ENCODE measurements at regions not wholly inside any gene's neighbourhood (a gene's known extent, or its start where the extent isn't known, plus 50 kb on each side); places are given as distances from the start of the nearest gene placed in this dataset.

GRCh38 chr1:147837129-147837963 is 65.2 kb upstream of the GJA8 start (continued):
- TF ChIP-seq, protein P1, sequence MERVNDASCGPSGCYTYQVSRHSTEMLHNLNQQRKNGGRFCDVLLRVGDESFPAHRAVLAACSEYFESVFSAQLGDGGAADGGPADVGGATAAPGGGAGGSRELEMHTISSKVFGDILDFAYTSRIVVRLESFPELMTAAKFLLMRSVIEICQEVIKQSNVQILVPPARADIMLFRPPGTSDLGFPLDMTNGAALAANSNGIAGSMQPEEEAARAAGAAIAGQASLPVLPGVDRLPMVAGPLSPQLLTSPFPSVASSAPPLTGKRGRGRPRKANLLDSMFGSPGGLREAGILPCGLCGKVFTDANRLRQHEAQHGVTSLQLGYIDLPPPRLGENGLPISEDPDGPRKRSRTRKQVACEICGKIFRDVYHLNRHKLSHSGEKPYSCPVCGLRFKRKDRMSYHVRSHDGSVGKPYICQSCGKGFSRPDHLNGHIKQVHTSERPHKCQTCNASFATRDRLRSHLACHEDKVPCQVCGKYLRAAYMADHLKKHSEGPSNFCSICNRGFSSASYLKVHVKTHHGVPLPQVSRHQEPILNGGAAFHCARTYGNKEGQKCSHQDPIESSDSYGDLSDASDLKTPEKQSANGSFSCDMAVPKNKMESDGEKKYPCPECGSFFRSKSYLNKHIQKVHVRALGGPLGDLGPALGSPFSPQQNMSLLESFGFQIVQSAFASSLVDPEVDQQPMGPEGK (CRISPR knock-in tag; IDR thresholded peaks at IDR 0.05; ENCODE audit: borderline replicate concordance) = no peak

DNA sequence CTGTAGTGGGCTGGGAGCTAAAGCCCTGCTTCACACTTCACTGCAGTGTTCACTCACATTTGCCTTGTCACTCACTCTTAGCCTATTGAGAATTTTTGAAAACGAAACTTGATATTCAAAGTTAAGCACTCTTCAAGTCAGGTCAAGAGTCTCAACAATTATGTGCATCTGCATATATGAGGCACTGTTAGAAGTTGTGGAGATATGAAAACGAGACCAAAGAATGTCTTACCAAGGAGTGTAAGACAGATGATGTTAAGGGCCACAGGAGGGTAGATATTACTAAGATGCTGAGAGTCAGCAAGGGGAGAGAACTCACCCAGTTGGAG is 64.7 kb upstream of the GJA8 start:
- ATAC-seq = no peak
- TF ChIP-seq ZNF565 (CRISPR knock-in tag; conservative IDR thresholded peaks at IDR 0.05; ENCODE audit: low read depth) (no peak), ZNF8 (CRISPR knock-in tag; IDR thresholded peaks at IDR 0.05) (no peak), TSHZ2 (CRISPR knock-in tag; IDR thresholded peaks at IDR 0.05) (no peak), ZFP30 (CRISPR knock-in tag; IDR thresholded peaks at IDR 0.05) (no peak), CSDC2 (CRISPR knock-in tag; IDR thresholded peaks at IDR 0.05) (no peak), ZNF70 (CRISPR knock-in tag; IDR thresholded peaks at IDR 0.05) (no peak), OSR1 (CRISPR knock-in tag; IDR thresholded peaks at IDR 0.05) (no peak), BACH2 (CRISPR knock-in tag; IDR thresholded peaks at IDR 0.05; ENCODE audit: borderline replicate concordance) (no peak), ZFP3 (CRISPR knock-in tag; IDR thresholded peaks at IDR 0.05) (no peak), ZC3H10 (CRISPR knock-in tag; IDR thresholded peaks at IDR 0.05) (no peak)
- TF ChIP-seq, protein P2, sequence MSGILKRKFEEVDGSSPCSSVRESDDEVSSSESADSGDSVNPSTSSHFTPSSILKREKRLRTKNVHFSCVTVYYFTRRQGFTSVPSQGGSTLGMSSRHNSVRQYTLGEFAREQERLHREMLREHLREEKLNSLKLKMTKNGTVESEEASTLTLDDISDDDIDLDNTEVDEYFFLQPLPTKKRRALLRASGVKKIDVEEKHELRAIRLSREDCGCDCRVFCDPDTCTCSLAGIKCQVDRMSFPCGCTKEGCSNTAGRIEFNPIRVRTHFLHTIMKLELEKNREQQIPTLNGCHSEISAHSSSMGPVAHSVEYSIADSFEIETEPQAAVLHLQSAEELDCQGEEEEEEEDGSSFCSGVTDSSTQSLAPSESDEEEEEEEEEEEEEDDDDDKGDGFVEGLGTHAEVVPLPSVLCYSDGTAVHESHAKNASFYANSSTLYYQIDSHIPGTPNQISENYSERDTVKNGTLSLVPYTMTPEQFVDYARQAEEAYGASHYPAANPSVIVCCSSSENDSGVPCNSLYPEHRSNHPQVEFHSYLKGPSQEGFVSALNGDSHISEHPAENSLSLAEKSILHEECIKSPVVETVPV (CRISPR knock-in tag; IDR thresholded peaks at IDR 0.05) = no peak
- TF ChIP-seq, protein P3, sequence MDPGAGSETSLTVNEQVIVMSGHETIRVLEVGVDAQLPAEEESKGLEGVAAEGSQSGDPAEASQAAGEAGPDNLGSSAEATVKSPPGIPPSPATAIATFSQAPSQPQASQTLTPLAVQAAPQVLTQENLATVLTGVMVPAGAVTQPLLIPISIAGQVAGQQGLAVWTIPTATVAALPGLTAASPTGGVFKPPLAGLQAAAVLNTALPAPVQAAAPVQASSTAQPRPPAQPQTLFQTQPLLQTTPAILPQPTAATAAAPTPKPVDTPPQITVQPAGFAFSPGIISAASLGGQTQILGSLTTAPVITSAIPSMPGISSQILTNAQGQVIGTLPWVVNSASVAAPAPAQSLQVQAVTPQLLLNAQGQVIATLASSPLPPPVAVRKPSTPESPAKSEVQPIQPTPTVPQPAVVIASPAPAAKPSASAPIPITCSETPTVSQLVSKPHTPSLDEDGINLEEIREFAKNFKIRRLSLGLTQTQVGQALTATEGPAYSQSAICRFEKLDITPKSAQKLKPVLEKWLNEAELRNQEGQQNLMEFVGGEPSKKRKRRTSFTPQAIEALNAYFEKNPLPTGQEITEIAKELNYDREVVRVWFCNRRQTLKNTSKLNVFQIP (CRISPR knock-in tag; IDR thresholded peaks at IDR 0.05; ENCODE audit: borderline replicate concordance, low read depth) = no peak

- peak; percentile 68; the same call in 2 of the 3 replicates for ATAC-seq
- TF ChIP-seq SNAI2 (CRISPR knock-in tag; IDR thresholded peaks at IDR 0.05) (no peak), TSHZ2 (CRISPR knock-in tag; IDR thresholded peaks at IDR 0.05) (no peak), OSR1 (CRISPR knock-in tag; IDR thresholded peaks at IDR 0.05) (no peak), ISL1 (CRISPR knock-in tag; IDR thresholded peaks at IDR 0.05) (no peak), TCF4 (CRISPR knock-in tag; IDR thresholded peaks at IDR 0.05; ENCODE audit: borderline replicate concordance) (no peak), ZFP30 (CRISPR knock-in tag; IDR thresholded peaks at IDR 0.05) (no peak), ZNF8 (CRISPR knock-in tag; IDR thresholded peaks at IDR 0.05) (no peak), PPARA (CRISPR knock-in tag; IDR thresholded peaks at IDR 0.05; ENCODE audit: borderline replicate concordance) (no peak), ZNF565 (CRISPR knock-in tag; conservative IDR thresholded peaks at IDR 0.05; ENCODE audit: low read depth) (no peak), ARNTL (CRISPR knock-in tag; IDR thresholded peaks at IDR 0.05; ENCODE audit: borderline replicate concordance, low read depth) (no peak), CSDC2 (CRISPR knock-in tag; IDR thresholded peaks at IDR 0.05) (no peak), ESRRG (CRISPR knock-in tag; IDR thresholded peaks at IDR 0.05) (no peak)
- TF ChIP-seq, protein P3 (CRISPR knock-in tag; IDR thresholded peaks at IDR 0.05; ENCODE audit: borderline replicate concordance, low read depth) = no peak
- TF ChIP-seq, protein P2 (CRISPR knock-in tag; IDR thresholded peaks at IDR 0.05) = no peak
- TF ChIP-seq, protein P1 (CRISPR knock-in tag; IDR thresholded peaks at IDR 0.05; ENCODE audit: borderline replicate concordance) = no peak
Measured at GRCh38 chr1:147840909-147841308, 61.7 kb upstream of the GJA8 start.
